Kidney (tissue), 13 donors: ENCODE measurements at regions not wholly inside any gene's neighbourhood (a gene's known extent, or its start where the extent isn't known, plus 50 kb on each side); places are given as distances from the start of the nearest gene placed in this dataset.

Experiments used
- DNase-seq, 5 donors: peaks; one replicate each; pipeline ENCODE4 v3.0.0-alpha.2; 2013 to 2020
- FAIRE-seq: peaks from 2 replicates; lab custom pipeline; 2012; peaks lifted over from hg19 to GRCh38; lab: Jason Lieb, UNC
- H3K27ac ChIP-seq, 2 donors: one replicate each; pipeline ENCODE4 v1.7.0; 2013; ENCODE audit warnings: low read depth in 2 of 2, low read length in 2 of 2, inconsistent platforms in 1 of 2
- H3K27me3 ChIP-seq: one replicate; pipeline ENCODE4 v1.7.1; 2013; ENCODE audit warnings: low read length, inconsistent platforms; ENCODE audit not compliant: control insufficient read depth, insufficient read depth
- H3K36me3 ChIP-seq, 3 donors: one replicate each; pipeline versions ENCODE4 v1.7.0 to v1.7.1; 2013; ENCODE audit warnings: low read length in 3 of 3, control low read depth in 1 of 3, inconsistent platforms in 1 of 3; ENCODE audit not compliant: insufficient read depth in 3 of 3, control insufficient read depth in 2 of 3
- H3K4me1 ChIP-seq, 3 donors: one replicate each; pipeline versions ENCODE4 v1.7.0 to v1.7.1; 2013; ENCODE audit warnings: low read length in 3 of 3, inconsistent platforms in 1 of 3, low read depth in 1 of 3; ENCODE audit not compliant: control insufficient read depth in 2 of 3, insufficient read depth in 2 of 3
- H3K4me3 ChIP-seq, 3 donors: one replicate each; pipeline versions ENCODE4 v1.7.0 to v1.8.1; 2013; ENCODE audit warnings: low read length in 3 of 3, control low read depth in 1 of 3, inconsistent platforms in 1 of 3
- H3K9ac ChIP-seq, 3 donors: one replicate each; pipeline versions ENCODE4 v1.7.0 to v1.7.1; 2013; ENCODE audit warnings: low read length in 3 of 3, control low read depth in 1 of 3, inconsistent platforms in 1 of 3
- H3K9me3 ChIP-seq, 3 donors: one replicate each; pipeline versions ENCODE4 v1.7.0 to v1.7.1; 2013; ENCODE audit warnings: low read length in 3 of 3, control low read depth in 1 of 3, inconsistent platforms in 1 of 3; ENCODE audit not compliant: control insufficient read depth in 2 of 3, insufficient read depth in 1 of 3
- CTCF ChIP-seq: IDR thresholded peaks from 3 replicates; pipeline ENCODE4 v1.5.1; 2012; ENCODE audit warnings: mild to moderate bottlenecking, moderate library complexity, borderline replicate concordance; ENCODE audit not compliant: insufficient read depth; ENCODE audit errors: extremely low read depth
- intact Hi-C: fragments of 100-400 bp; cut with DNase I; formaldehyde crosslinking; loops from one replicate; pipeline ENCODE4 v1.11.1; 2022
- donor health status: control.
- donor health status: control.
- donor health status: control.
- donor health status: control.
- donor health status: control.
- donor health status: DM: yes; HTN: yes; CAD: no.
- donor health status: Normal renal cell carcinoma (clear cell type).

GRCh38 chr10:36899652-36900051 lies 225.7 kb upstream of the ANKRD30A start:
- H3K4me3 ChIP-seq: no peak overlapping the region
- H3K27ac ChIP-seq: no peak overlapping the region
- H3K9me3 ChIP-seq: no peaks in the 10 kb centered on the region
- H3K4me1 ChIP-seq: no peaks in the 10 kb centered on the region
- no peaks in the 10 kb centered on the region for H3K36me3 ChIP-seq
- H3K27me3 ChIP-seq: no peaks in the 10 kb centered on the region
- FAIRE-seq: no peak
- no peak overlapping the region for H3K9ac ChIP-seq
- DNase-seq: no peak
- intact Hi-C loops: no loop called here
- no peak for TF ChIP-seq CTCF

- FAIRE-seq: no peak
Measured at GRCh38 chr10:36888925-36889573, 236.3 kb upstream of the ANKRD30A start.

GRCh38 chr10:36886303-36886891 lies 239.0 kb upstream of the ANKRD30A start:
- Histone ChIP-seq H3K9me3 (no peaks in the 10 kb centered on the region), H3K4me3 (no peak overlapping the region), H3K27me3 (no peaks in the 10 kb centered on the region), H3K9ac (no peak overlapping the region), H3K27ac (no peak overlapping the region), H3K4me1 (peaks cover 0 to 2% (median 0%) of the 10 kb centered on the region in 3 donors), H3K36me3 (no peaks in the 10 kb centered on the region)
- no peak for DNase-seq
- FAIRE-seq: no peak
- TF ChIP-seq CTCF: no peak
- intact Hi-C loops: no loop called here

More at GRCh38 chr10:36888925-36889573, 236.3 kb upstream of the ANKRD30A start:
- no peak for TF ChIP-seq CTCF
- H3K27ac ChIP-seq: no peak overlapping the region
- H3K36me3 ChIP-seq: no peaks in the 10 kb centered on the region
- H3K9me3 ChIP-seq: no peaks in the 10 kb centered on the region
- no peak overlapping the region for H3K9ac ChIP-seq
- H3K4me3 ChIP-seq: no peak overlapping the region
- H3K27me3 ChIP-seq: no peaks in the 10 kb centered on the region
- H3K4me1 ChIP-seq: peaks cover 0 to 2% (median 0%) of the 10 kb centered on the region in 3 donors
- DNase-seq: peak in 4 of 5 donors; percentile 70 to 81 (median 78)
- intact Hi-C loops: no loop called here

GRCh38 chr10:36885746-36886145 lies 239.7 kb upstream of the ANKRD30A start:
- DNase-seq (no peak), FAIRE-seq (no peak)
- Histone ChIP-seq H3K36me3 (no peaks in the 10 kb centered on the region), H3K9ac (no peak overlapping the region), H3K4me3 (no peak overlapping the region), H3K9me3 (no peaks in the 10 kb centered on the region), H3K27ac (no peak overlapping the region), H3K4me1 (peaks cover 0 to 2% (median 0%) of the 10 kb centered on the region in 3 donors), H3K27me3 (no peaks in the 10 kb centered on the region)
- intact Hi-C loops: no loop called here
- TF ChIP-seq CTCF: no peak
